MM.1S (cell line): ENCODE measurements at regions not wholly inside any gene's neighbourhood (a gene's known extent, or its start where the extent isn't known, plus 50 kb on each side); places are given as distances from the start of the nearest gene placed in this dataset.

Experiments
- EZH2 ChIP-seq: fragments of 300-600 bp; sonication (generic); optimal IDR thresholded peaks from 2 replicates; pipeline ENCODE3; 2017; ENCODE audit warnings: low read depth, mild to moderate bottlenecking, antibody characterized with exemption, low read length, mixed read lengths
- TF ChIP-seq, protein P1 (sequence below): fragments of 300-600 bp; sonication (generic); IDR thresholded peaks from 2 replicates; pipeline ENCODE4 v1.5.1; 2016; ENCODE audit warnings: antibody characterized with exemption, low read length, mixed read lengths

DNA sequence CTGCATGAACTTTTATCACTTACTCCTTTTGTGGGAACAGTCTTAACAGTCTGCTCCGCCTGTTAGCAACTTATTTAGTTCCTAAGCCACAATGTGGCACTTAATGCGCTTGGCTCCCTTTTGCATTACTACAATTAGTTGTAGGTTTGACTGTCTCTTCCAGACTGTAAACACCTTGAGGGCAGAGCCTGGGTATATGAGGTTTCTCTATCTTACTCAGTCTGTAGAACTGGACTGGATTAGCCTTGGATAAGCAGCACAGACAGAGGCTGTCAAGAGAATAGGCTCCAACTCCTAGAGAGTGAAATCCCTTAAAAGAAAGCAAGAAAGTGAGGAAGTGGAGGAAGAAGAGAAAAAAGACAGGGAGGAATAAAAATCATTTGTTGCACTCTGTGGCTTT is 268.3 kb upstream of the MAF start:
- TF ChIP-seq EZH2: no peak
- TF ChIP-seq, protein P1, sequence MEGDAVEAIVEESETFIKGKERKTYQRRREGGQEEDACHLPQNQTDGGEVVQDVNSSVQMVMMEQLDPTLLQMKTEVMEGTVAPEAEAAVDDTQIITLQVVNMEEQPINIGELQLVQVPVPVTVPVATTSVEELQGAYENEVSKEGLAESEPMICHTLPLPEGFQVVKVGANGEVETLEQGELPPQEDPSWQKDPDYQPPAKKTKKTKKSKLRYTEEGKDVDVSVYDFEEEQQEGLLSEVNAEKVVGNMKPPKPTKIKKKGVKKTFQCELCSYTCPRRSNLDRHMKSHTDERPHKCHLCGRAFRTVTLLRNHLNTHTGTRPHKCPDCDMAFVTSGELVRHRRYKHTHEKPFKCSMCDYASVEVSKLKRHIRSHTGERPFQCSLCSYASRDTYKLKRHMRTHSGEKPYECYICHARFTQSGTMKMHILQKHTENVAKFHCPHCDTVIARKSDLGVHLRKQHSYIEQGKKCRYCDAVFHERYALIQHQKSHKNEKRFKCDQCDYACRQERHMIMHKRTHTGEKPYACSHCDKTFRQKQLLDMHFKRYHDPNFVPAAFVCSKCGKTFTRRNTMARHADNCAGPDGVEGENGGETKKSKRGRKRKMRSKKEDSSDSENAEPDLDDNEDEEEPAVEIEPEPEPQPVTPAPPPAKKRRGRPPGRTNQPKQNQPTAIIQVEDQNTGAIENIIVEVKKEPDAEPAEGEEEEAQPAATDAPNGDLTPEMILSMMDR: no peak
